Right lobe of liver (tissue), 4 donors: ENCODE measurements at regions not wholly inside any gene's neighbourhood (a gene's known extent, or its start where the extent isn't known, plus 50 kb on each side); places are given as distances from the start of the nearest gene placed in this dataset.

Experiments
- POLR2A ChIP-seq: fragments of 450-650 bp; IDR thresholded peaks from one replicate; pipeline ENCODE4 v1.6.1; 2017; ENCODE audit warnings: antibody characterized with exemption, mild to moderate bottlenecking
- TF ChIP-seq, protein P1 (sequence below), 4 donors: fragments of 200-600 bp in 3 of 4; fragments of 450-650 bp in 1 of 4; IDR thresholded peaks; one replicate each; pipeline versions ENCODE4 v1.5.1 to v1.8.0; 2016 to 2022; ENCODE audit warnings: antibody characterized with exemption in 4 of 4, mild to moderate bottlenecking in 2 of 4
- donor health status: DM: no; HTN: no; CAD: no.
- donor health status: DM: no; HTN: no; CAD: no.
- donor health status: DM: no; HTN: yes; CAD: no.

DNA sequence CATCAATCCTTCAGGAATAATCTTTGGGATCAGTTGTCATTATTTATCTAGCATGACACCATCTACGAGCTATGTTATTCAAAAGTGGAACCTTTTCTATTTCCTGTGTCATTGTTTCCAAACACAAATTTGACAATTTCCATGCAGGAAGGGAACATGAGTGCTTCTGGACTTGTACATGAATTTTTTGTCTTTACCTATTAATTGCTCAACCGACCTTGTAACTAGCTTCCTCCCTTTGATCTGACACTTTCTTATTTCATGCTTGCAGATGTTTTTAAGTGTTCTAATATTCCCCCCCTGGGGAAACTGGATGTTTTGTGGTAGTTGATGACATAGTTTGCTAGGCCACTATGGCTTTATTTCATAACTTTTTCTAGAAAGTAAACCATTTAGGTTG, 139.4 kb downstream of the BMP2 start:
- TF ChIP-seq, protein P1, sequence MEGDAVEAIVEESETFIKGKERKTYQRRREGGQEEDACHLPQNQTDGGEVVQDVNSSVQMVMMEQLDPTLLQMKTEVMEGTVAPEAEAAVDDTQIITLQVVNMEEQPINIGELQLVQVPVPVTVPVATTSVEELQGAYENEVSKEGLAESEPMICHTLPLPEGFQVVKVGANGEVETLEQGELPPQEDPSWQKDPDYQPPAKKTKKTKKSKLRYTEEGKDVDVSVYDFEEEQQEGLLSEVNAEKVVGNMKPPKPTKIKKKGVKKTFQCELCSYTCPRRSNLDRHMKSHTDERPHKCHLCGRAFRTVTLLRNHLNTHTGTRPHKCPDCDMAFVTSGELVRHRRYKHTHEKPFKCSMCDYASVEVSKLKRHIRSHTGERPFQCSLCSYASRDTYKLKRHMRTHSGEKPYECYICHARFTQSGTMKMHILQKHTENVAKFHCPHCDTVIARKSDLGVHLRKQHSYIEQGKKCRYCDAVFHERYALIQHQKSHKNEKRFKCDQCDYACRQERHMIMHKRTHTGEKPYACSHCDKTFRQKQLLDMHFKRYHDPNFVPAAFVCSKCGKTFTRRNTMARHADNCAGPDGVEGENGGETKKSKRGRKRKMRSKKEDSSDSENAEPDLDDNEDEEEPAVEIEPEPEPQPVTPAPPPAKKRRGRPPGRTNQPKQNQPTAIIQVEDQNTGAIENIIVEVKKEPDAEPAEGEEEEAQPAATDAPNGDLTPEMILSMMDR (IDR thresholded peaks at IDR 0.05): no peak
- TF ChIP-seq POLR2A: no peak
